ENCODE measurements at regions not wholly inside any gene's neighbourhood (a gene's known extent, or its start where the extent isn't known, plus 50 kb on each side); places are given as distances from the start of the nearest gene placed in this dataset.

GRCh38 chr6:14373648-14374437, 256.3 kb downstream of the CD83 start:
- TF ChIP-seq POLR2AphosphoS5 (IDR thresholded peaks at IDR 0.05; ENCODE audit: low read depth, low read length), result no peak
- no peak for TF ChIP-seq REST (IDR thresholded peaks at IDR 0.05; ENCODE audit: insufficient read depth in 1 of 2, low read depth in 2 of 2, low read length in 2 of 2)
